ENCODE measurements at regions not wholly inside any gene's neighbourhood (a gene's known extent, or its start where the extent isn't known, plus 50 kb on each side); places are given as distances from the start of the nearest gene placed in this dataset.

- no peak for DNase-seq
These were observed 1375.2 kb downstream of the TBC1D22A start for GRCh38 chr22:48137640-48138039.

- no peak for DNase-seq
These were observed 1373.1 kb downstream of the TBC1D22A start for GRCh38 chr22:48135592-48135991.

GRCh38 chr22:48125416-48125815, 1363.0 kb downstream of the TBC1D22A start:
- no peak for DNase-seq

- no peak for DNase-seq
These were observed 1359.5 kb downstream of the TBC1D22A start for GRCh38 chr22:48121984-48122383.

- DNase-seq, result no peak
These were observed 1356.2 kb downstream of the TBC1D22A start for GRCh38 chr22:48118654-48119053.

GRCh38 chr22:48116871-48117270, 1354.4 kb downstream of the TBC1D22A start:
- DNase-seq, result no peak

- DNase-seq, result no peak
These were observed 1350.5 kb downstream of the TBC1D22A start for GRCh38 chr22:48112687-48113521.

GRCh38 chr22:48106715-48107259, 1344.3 kb downstream of the TBC1D22A start:
- DNase-seq, result no peak

GRCh38 chr22:48106215-48106614, 1343.8 kb downstream of the TBC1D22A start:
- DNase-seq, result no peak

GRCh38 chr22:48105259-48105658, 1342.8 kb downstream of the TBC1D22A start:
- DNase-seq, result no peak

- DNase-seq, result no peak
These were observed 1342.3 kb downstream of the TBC1D22A start for GRCh38 chr22:48104766-48105165.

GRCh38 chr22:48104102-48104738, 1341.8 kb downstream of the TBC1D22A start:
- DNase-seq, result no peak

GRCh38 chr22:48103126-48103875, 1340.9 kb downstream of the TBC1D22A start:
- no peak for DNase-seq

GRCh38 chr22:48102581-48102980, 1340.1 kb downstream of the TBC1D22A start:
- DNase-seq, result no peak

GRCh38 chr22:48101704-48102103, 1339.3 kb downstream of the TBC1D22A start:
- no peak for DNase-seq

GRCh38 chr22:48100685-48101417, 1338.4 kb downstream of the TBC1D22A start:
- no peak for DNase-seq

- DNase-seq, result no peak
These were observed 1337.2 kb downstream of the TBC1D22A start for GRCh38 chr22:48099671-48100070.

- DNase-seq, result no peak
These were observed 1336.8 kb downstream of the TBC1D22A start for GRCh38 chr22:48099251-48099650.

- DNase-seq, result no peak
These were observed 1336.4 kb downstream of the TBC1D22A start for GRCh38 chr22:48098921-48099245.

- DNase-seq, result no peak
These were observed 1335.9 kb downstream of the TBC1D22A start for GRCh38 chr22:48098243-48098920.

- DNase-seq, result no peak
These were observed 1335.3 kb downstream of the TBC1D22A start for GRCh38 chr22:48097723-48098122.

All from amniotic stem cell (primary cell).